Fibroblast of skin of left biceps (primary cell): ENCODE measurements at regions not wholly inside any gene's neighbourhood (a gene's known extent, or its start where the extent isn't known, plus 50 kb on each side); places are given as distances from the start of the nearest gene placed in this dataset.

Experiments
- DNase-seq, 2 experiments: peaks; one replicate each; pipeline ENCODE4 v3.0.0-alpha.2; 2013; ENCODE audit warnings: low read depth in 2 of 2

DNA sequence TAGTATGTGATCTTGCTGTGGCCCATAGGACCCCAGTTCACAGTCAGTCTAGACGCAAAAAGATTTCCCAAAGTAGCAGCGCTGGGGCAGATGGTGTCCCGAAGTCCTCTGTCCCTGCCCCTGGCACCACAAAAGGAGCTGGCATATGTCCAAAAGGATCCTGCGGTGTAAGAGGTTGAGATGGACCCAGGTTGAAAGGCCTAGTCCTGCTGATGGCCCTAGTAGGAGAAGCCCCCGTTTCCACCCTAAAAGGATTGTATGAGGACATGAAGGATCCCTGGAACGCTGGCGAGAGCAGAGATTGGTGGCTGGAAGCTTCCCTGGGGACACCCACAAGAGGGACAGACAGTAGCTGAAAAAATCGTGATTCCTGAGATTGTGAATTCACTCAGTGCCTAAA, 58.0 kb upstream of the DCAF8L1 start:
- no peak for DNase-seq
